Psoas muscle (tissue), 7 donors: ENCODE measurements at regions not wholly inside any gene's neighbourhood (a gene's known extent, or its start where the extent isn't known, plus 50 kb on each side); places are given as distances from the start of the nearest gene placed in this dataset.

ENCODE experiments used
- ATAC-seq, 4 donors: fragments of 200-7000 bp; cut with Tn5 transposase; one replicate each; pipeline ENCODE4 v1.9.1; 2020; ENCODE audit warnings: moderate library complexity in 3 of 4, mild to moderate bottlenecking in 2 of 4
- DNase-seq, 2 donors: peaks; one replicate each; pipeline ENCODE4 v3.0.0-alpha.2; 2020
- H3K27ac ChIP-seq: fragments of 200-600 bp; one replicate; pipeline ENCODE4 v1.8.0; 2022
- H3K27me3 ChIP-seq, 3 donors: fragments of 200-600 bp in 1 of 3; one replicate each; pipeline versions ENCODE4 v1.6.1 to v1.8.0; 2013 to 2022; ENCODE audit warnings: low read length in 2 of 3, mild to moderate bottlenecking in 2 of 3, moderate library complexity in 1 of 3; ENCODE audit not compliant: insufficient read depth in 3 of 3
- H3K36me3 ChIP-seq, 2 donors: fragments of 200-600 bp in 1 of 2; one replicate each; pipeline versions ENCODE4 v1.6.1 to v1.8.0; 2013 to 2022; ENCODE audit warnings: low read depth in 1 of 2, mild to moderate bottlenecking in 1 of 2, moderate library complexity in 1 of 2; ENCODE audit not compliant: insufficient read depth in 1 of 2
- H3K4me1 ChIP-seq: fragments of 200-600 bp; one replicate; pipeline ENCODE4 v1.8.0; 2022
- H3K4me3 ChIP-seq: fragments of 200-600 bp; one replicate; pipeline ENCODE4 v1.8.0; 2022; ENCODE audit warnings: mild to moderate bottlenecking
- H3K9me3 ChIP-seq: fragments of 200-600 bp; one replicate; pipeline ENCODE4 v1.8.0; 2022
- WGBS, 3 donors: extraction: QIAGEN DNeasy Blood & Tissue Kit; methylation state at CpG; one replicate each; pipeline versions ENCODE4 v1.1.6 to v1.1.7; 2013; 5-methylcytosine and 5-hydroxymethylcytosine counted together
- intact Hi-C, 2 donors: fragments of 100-400 bp; cut with DNase I; formaldehyde crosslinking; loops; one replicate each; pipeline versions ENCODE4 v1.11.0 to v1.14.2; 2022
- TF ChIP-seq, protein P1 (sequence below): fragments of 200-600 bp; IDR thresholded peaks from one replicate; pipeline ENCODE4 v1.8.0; 2022; ENCODE audit warnings: antibody characterized with exemption
- donor health status: healthy with polysubstance abuse.
- donor health status: DM: no; HTN: no; CAD: no; lungs with moderate emphysema.
- donor health status: Bipolar disorder and iron deficiency.
- donor health status: healthy.
- donor health status: DM: yes; HTN: yes; CAD: no.
- donor health status: DM: no; HTN: no; CAD: no.
- donor health status: DM: yes; HTN: yes; CAD: no.

DNA sequence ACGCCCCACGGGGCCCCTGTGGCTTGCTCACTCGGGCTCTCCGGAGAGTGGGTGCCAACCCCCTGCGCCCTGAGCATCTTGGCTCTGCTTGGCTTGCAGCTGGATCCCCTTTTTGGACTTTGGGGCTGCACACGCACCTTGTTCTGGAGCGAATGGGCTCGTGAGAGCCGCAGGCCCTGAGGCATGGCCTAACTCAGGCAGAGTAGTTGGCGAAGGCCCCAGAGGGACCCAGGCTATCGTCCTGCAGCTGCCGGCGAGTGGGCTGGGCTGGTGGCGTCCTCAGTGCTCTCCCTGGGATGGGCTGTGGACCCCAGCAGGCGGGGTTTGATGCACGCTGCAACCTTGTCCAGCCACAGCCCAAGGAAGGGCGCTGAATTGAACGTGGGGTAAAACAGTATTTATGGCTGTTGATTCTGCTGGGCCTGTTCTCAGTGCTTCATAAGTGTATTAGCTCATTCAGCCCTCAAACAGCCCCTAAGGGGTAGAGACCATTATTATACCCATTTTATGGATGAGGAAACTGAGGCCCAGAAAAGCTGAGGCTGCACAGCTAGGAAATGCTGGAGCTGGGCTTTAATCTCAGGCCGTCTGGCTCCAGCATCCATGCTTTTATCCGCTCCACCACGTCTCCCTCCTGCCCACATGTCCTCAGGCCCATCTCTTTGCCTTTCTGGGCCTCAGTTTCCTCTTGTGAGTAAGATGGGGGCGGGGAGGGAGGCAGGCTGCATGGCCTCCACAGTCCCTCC lies 171.2 kb upstream of the CIBAR2 start:
- ATAC-seq (no peak), DNase-seq (no peak)
- Histone ChIP-seq H3K27ac (no peak overlapping the region), H3K4me1 (peaks cover 49% of the 10 kb centered on the region), H3K9me3 (no peaks in the 10 kb centered on the region), H3K4me3 (no peak overlapping the region), H3K27me3 (no peaks in the 10 kb centered on the region), H3K36me3 (no peaks in the 10 kb centered on the region)
- intact Hi-C loops, result no loop called here
- WGBS, 3 donors, result 90 to 93% (median 92%) methylated on average over 22 of the region's 22 CpGs
- TF ChIP-seq, protein P1, sequence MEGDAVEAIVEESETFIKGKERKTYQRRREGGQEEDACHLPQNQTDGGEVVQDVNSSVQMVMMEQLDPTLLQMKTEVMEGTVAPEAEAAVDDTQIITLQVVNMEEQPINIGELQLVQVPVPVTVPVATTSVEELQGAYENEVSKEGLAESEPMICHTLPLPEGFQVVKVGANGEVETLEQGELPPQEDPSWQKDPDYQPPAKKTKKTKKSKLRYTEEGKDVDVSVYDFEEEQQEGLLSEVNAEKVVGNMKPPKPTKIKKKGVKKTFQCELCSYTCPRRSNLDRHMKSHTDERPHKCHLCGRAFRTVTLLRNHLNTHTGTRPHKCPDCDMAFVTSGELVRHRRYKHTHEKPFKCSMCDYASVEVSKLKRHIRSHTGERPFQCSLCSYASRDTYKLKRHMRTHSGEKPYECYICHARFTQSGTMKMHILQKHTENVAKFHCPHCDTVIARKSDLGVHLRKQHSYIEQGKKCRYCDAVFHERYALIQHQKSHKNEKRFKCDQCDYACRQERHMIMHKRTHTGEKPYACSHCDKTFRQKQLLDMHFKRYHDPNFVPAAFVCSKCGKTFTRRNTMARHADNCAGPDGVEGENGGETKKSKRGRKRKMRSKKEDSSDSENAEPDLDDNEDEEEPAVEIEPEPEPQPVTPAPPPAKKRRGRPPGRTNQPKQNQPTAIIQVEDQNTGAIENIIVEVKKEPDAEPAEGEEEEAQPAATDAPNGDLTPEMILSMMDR, result no peak

DNA sequence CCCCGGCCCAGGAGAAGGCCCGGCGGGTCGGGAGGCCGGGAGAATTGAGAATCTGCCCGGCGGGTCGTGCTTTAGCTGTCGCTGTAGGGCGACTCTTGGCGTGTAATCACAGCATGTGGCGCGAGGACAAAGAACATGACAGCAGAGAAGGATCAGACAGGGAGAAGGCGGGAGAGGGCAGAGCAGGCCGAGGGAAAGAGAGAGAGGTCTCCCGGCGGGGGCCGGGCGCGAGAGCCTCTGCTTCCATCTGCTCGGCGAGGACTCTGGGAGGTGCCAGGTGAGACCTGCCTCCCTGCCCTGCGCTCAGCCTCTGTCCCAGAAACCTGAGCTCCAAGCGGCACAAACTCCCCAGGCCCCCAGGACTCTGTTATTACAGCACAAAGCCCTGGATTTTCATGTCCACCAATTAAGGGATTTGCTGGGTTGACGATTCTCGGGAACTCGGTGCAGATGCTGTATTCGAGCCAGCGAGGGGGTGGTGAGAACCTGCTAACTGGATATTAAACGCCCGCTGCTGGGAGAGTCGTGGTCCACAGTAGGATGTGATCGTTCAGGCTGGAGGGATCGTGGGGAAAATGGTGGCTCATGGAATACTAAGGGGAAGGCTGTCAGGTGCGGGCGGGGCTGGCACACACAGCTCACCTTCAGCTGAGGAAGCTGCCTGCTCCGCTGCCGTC lies 172.0 kb upstream of the CIBAR2 start:
- H3K27ac ChIP-seq, result no peak overlapping the region

DNA sequence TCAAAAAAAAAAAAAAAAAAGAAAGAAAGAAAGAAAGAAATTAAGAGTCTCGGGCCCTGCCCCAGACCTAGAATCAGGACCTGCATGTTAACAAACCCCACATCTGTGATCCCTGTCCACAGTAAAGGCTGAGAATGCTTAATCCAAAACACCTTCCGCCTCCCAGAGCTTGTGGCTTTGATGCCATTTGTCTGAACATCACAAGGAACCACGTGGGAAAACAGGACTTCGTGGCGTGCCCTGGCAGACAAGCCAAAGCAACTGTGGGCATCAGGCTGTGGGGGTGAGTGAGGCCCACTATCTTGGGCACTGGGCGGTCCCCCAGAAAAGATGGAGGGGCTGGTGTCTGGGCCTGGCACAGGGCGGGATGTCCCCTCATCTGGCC lies 173.4 kb upstream of the CIBAR2 start:
- H3K9me3 ChIP-seq, result no peaks in the 10 kb centered on the region
- no peaks in the 10 kb centered on the region for H3K36me3 ChIP-seq
- H3K27me3 ChIP-seq, result no peaks in the 10 kb centered on the region
- intact Hi-C loops, result no loop called here
- TF ChIP-seq, protein P1, result no peak
- H3K27ac ChIP-seq, result peak overlapping the region; percentile 69
- H3K4me3 ChIP-seq, result peak overlapping the region; percentile 21
- 28 to 39% (median 38%) methylated on average over 7 of the region's 7 CpGs for WGBS, 3 donors
- ATAC-seq (peak in 3 of 4 donors; percentile 51 to 62 (median 61)), DNase-seq (no peak)
- H3K4me1 ChIP-seq, result peaks cover 33% of the 10 kb centered on the region

More for the DNA sequence above, 172.0 kb upstream of the CIBAR2 start:
- ATAC-seq (no peak), DNase-seq (no peak)
- Histone ChIP-seq H3K4me1 (peaks cover 42% of the 10 kb centered on the region), H3K9me3 (no peaks in the 10 kb centered on the region), H3K27me3 (no peaks in the 10 kb centered on the region), H3K4me3 (no peak overlapping the region), H3K36me3 (no peaks in the 10 kb centered on the region)
- WGBS, 3 donors, result 62 to 68% (median 67%) methylated on average over 38 of the region's 38 CpGs
- TF ChIP-seq, protein P1, result no peak
- intact Hi-C loops, result no loop called here

DNA sequence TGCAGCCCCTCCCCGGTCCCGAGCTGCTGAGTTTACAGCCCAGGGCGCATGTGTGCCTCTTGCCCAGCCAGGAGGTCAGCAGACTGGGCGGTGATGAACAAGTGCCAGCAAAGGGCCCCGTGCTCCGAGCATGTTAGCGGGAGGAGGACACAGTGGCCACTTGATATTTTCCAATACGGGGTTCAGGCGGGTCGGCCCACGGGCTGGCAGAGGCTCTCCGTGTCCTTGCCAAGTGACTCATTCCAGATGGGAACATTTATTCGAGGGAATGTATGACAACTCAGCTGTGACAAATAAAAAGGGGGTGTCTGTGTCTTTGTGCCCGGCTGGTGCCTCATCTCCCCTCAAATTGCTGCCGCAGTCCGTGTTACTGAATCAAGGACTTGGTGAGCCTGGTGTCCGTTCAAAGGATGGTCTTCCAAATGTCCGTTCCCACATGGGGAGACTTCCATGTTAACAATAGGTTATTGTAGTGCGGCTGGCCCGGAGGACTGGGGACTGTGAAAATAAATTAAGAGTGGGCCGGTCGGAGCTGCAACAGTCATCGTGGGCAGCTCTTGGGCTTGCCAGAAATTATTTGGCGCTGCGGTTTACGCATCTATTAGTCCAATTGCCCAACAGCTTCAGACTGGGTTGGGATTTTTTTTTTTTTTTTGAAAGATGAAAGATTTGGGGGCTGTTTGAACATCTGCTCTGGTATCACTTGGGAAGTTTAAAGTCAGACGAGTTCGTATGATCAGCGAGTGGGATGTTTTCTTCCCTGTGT lies 174.0 kb upstream of the CIBAR2 start:
- Histone ChIP-seq H3K4me3 (peak overlapping the region; percentile 21), H3K36me3 (no peaks in the 10 kb centered on the region), H3K27ac (peak overlapping the region; percentile 69), H3K9me3 (no peaks in the 10 kb centered on the region), H3K27me3 (no peaks in the 10 kb centered on the region), H3K4me1 (peaks cover 38% of the 10 kb centered on the region)
- peak; percentile 86 to 94 for DNase-seq
- TF ChIP-seq, protein P1, result no peak
- intact Hi-C loops, result no loop called here
- ATAC-seq, result peak; percentile 78 to 88 (median 84)
- WGBS, 3 donors, result 20 to 24% (median 21%) methylated on average over 29 of the region's 29 CpGs
